NB4 (cell line): ENCODE measurements at regions not wholly inside any gene's neighbourhood (a gene's known extent, or its start where the extent isn't known, plus 50 kb on each side); places are given as distances from the start of the nearest gene placed in this dataset.

Experiments used
- DNase-seq: peaks from one replicate; pipeline ENCODE4 v3.0.0; 2010; ENCODE audit warnings: low read depth
- H3K4me3 ChIP-seq: one replicate; pipeline ENCODE4 v1.5.1; 2011; ENCODE audit warnings: mild to moderate bottlenecking, low read depth, low read length, moderate library complexity
- CTCF ChIP-seq: IDR thresholded peaks from one replicate; pipeline ENCODE4 v1.5.1; 2012; ENCODE audit warnings: low read depth, low read length
- MAX ChIP-seq: IDR thresholded peaks from 2 replicates; pipeline ENCODE4 v1.6.1; 2011; ENCODE audit warnings: low read depth, low read length
- MYC ChIP-seq: IDR thresholded peaks from 2 replicates; pipeline ENCODE4 v1.6.1; 2011; ENCODE audit warnings: low read depth, low read length
- POLR2A ChIP-seq: IDR thresholded peaks from 2 replicates; pipeline ENCODE4 v1.6.1; 2011; ENCODE audit warnings: mild to moderate bottlenecking; ENCODE audit not compliant: insufficient read length; ENCODE audit errors: extremely low read depth

GRCh38 chr14:30077946-30078345 is 150.3 kb upstream of the PRKD1 start:
- H3K4me3 ChIP-seq: no peak overlapping the region
- DNase-seq: no peak
- TF ChIP-seq CTCF (no peak), POLR2A (no peak), MYC (no peak), MAX (no peak)

GRCh38 chr14:30078811-30079402 is 151.3 kb upstream of the PRKD1 start:
- no peak for DNase-seq
- H3K4me3 ChIP-seq: no peak overlapping the region
- TF ChIP-seq POLR2A: no peak

- no peak for DNase-seq
- TF ChIP-seq POLR2A (no peak), CTCF (no peak), MYC (no peak), MAX (no peak)
- no peak overlapping the region for H3K4me3 ChIP-seq
Measured at GRCh38 chr14:30082486-30082885, 154.8 kb upstream of the PRKD1 start.

GRCh38 chr14:30084811-30085210 is 157.2 kb upstream of the PRKD1 start:
- TF ChIP-seq CTCF: no peak
- TF ChIP-seq POLR2A: no peak
- TF ChIP-seq MYC: no peak
- TF ChIP-seq MAX: no peak
- no peak overlapping the region for H3K4me3 ChIP-seq
- DNase-seq: no peak

GRCh38 chr14:30085943-30086342 is 158.3 kb upstream of the PRKD1 start:
- TF ChIP-seq CTCF: no peak
- no peak for TF ChIP-seq MYC
- TF ChIP-seq POLR2A: no peak
- no peak for TF ChIP-seq MAX
- DNase-seq: no peak
- H3K4me3 ChIP-seq: no peak overlapping the region

- DNase-seq: no peak
- no peak for TF ChIP-seq POLR2A
- no peak for TF ChIP-seq MYC
- TF ChIP-seq CTCF: no peak
- no peak for TF ChIP-seq MAX
- H3K4me3 ChIP-seq: no peak overlapping the region
Measured at GRCh38 chr14:30088620-30089019, 161.0 kb upstream of the PRKD1 start.
